KMS-11 (cell line): ENCODE measurements at regions not wholly inside any gene's neighbourhood (a gene's known extent, or its start where the extent isn't known, plus 50 kb on each side); places are given as distances from the start of the nearest gene placed in this dataset.

ENCODE experiments used
- H2AFZ ChIP-seq: fragments of 200-600 bp; sonication (generic); 2 replicates; pipeline ENCODE4 v1.6.1; 2016; ENCODE audit warnings: antibody characterized with exemption, mixed run types, low read depth
- H3K27ac ChIP-seq: fragments of 200-600 bp; sonication (generic); 2 replicates; pipeline ENCODE4 v1.6.1; 2016; ENCODE audit warnings: mild to moderate bottlenecking, mixed run types
- H3K27me3 ChIP-seq: fragments of 200-600 bp; sonication (generic); 2 replicates; pipeline ENCODE4 v1.6.1; 2017; ENCODE audit warnings: mild to moderate bottlenecking, low read depth, mixed run types, moderate library complexity; ENCODE audit not compliant: insufficient read depth
- H3K36me3 ChIP-seq: fragments of 200-600 bp; sonication (generic); 2 replicates; pipeline ENCODE4 v1.6.1; 2017; ENCODE audit warnings: mild to moderate bottlenecking, mixed run types; ENCODE audit not compliant: insufficient read depth
- H3K4me1 ChIP-seq: fragments of 200-600 bp; sonication (generic); 2 replicates; pipeline ENCODE4 v1.6.1; 2016; ENCODE audit warnings: mild to moderate bottlenecking, low read depth, mixed run types; ENCODE audit not compliant: poor library complexity, severe bottlenecking
- H3K4me2 ChIP-seq: fragments of 200-600 bp; sonication (generic); 2 replicates; pipeline ENCODE4 v1.7.0; 2016; ENCODE audit warnings: mild to moderate bottlenecking, mixed run types
- H3K4me3 ChIP-seq: fragments of 200-600 bp; sonication (generic); IDR thresholded peaks from 2 replicates; pipeline ENCODE4 v1.6.1; 2017; ENCODE audit warnings: low read depth, low read length, mixed read lengths; ENCODE audit not compliant: insufficient read depth
- H3K79me2 ChIP-seq: fragments of 200-600 bp; sonication (generic); 2 replicates; pipeline ENCODE4 v1.6.1; 2016; ENCODE audit warnings: low read depth, mixed run types; ENCODE audit not compliant: insufficient read depth
- H3K9ac ChIP-seq: fragments of 200-600 bp; sonication (generic); 2 replicates; pipeline ENCODE4 v1.6.1; 2016; ENCODE audit warnings: mild to moderate bottlenecking, mixed run types
- H4K20me1 ChIP-seq: fragments of 200-600 bp; sonication (generic); 2 replicates; pipeline ENCODE4 v1.6.1; 2016; ENCODE audit warnings: mild to moderate bottlenecking, mixed run types; ENCODE audit not compliant: insufficient read depth
- CTCF ChIP-seq: fragments of 200-600 bp; sonication (generic); conservative IDR thresholded peaks from 2 replicates; pipeline ENCODE4 v1.6.1; 2017; ENCODE audit warnings: low read depth, mild to moderate bottlenecking, antibody characterized with exemption, low read length, moderate library complexity, mixed read lengths

- peaks cover 14% of the 10 kb centered on the region; the same call in 1 of the 2 replicates for H3K27me3 ChIP-seq
- no peaks in the 10 kb centered on the region for H3K36me3 ChIP-seq
- no peak for TF ChIP-seq CTCF
- no peak overlapping the region for H3K4me3 ChIP-seq
- H3K4me2 ChIP-seq = no peak overlapping the region
- H3K4me1 ChIP-seq = no peaks in the 10 kb centered on the region
- H3K79me2 ChIP-seq = no peaks in the 10 kb centered on the region
- no peak overlapping the region for H3K9ac ChIP-seq
- no peak overlapping the region for H3K27ac ChIP-seq
- H4K20me1 ChIP-seq = no peaks in the 10 kb centered on the region
- no peak overlapping the region for H2AFZ ChIP-seq
Observed at GRCh38 chr20:48333707-48334106, 494.1 kb downstream of the PREX1 start.

- no peaks in the 10 kb centered on the region for H4K20me1 ChIP-seq
- H3K4me3 ChIP-seq = no peak overlapping the region
- no peak overlapping the region for H2AFZ ChIP-seq
- no peak overlapping the region for H3K9ac ChIP-seq
- no peaks in the 10 kb centered on the region for H3K36me3 ChIP-seq
- H3K4me1 ChIP-seq = no peaks in the 10 kb centered on the region
- H3K27me3 ChIP-seq = peaks cover 18% of the 10 kb centered on the region
- H3K79me2 ChIP-seq = no peaks in the 10 kb centered on the region
- TF ChIP-seq CTCF = no peak
- no peak overlapping the region for H3K4me2 ChIP-seq
- H3K27ac ChIP-seq = no peak overlapping the region
Observed at GRCh38 chr20:48332555-48332954, 495.2 kb downstream of the PREX1 start.

GRCh38 chr20:48331518-48332286 lies 496.1 kb downstream of the PREX1 start:
- no peak overlapping the region for H3K9ac ChIP-seq
- no peak overlapping the region for H3K4me2 ChIP-seq

More at GRCh38 chr20:48331518-48332286, 496.1 kb downstream of the PREX1 start:
- peaks cover 26% of the 10 kb centered on the region for H3K27me3 ChIP-seq
- H3K79me2 ChIP-seq = no peaks in the 10 kb centered on the region
- H3K27ac ChIP-seq = no peak overlapping the region
- no peak for TF ChIP-seq CTCF
- H2AFZ ChIP-seq = no peak overlapping the region
- H3K4me1 ChIP-seq = no peaks in the 10 kb centered on the region
- H4K20me1 ChIP-seq = no peaks in the 10 kb centered on the region
- no peak overlapping the region for H3K4me3 ChIP-seq
- H3K36me3 ChIP-seq = no peaks in the 10 kb centered on the region
